PFSK-1 (cell line): ENCODE measurements at regions not wholly inside any gene's neighbourhood (a gene's known extent, or its start where the extent isn't known, plus 50 kb on each side); places are given as distances from the start of the nearest gene placed in this dataset.

Source experiments
- FOXP2 ChIP-seq: optimal IDR thresholded peaks from 2 replicates; pipeline ENCODE3; 2011; ENCODE audit warnings: borderline replicate concordance, control low read depth, inconsistent platforms; ENCODE audit not compliant: insufficient read depth; ENCODE audit errors: extremely low read length, extremely low read depth
- POLR2AphosphoS5 ChIP-seq: IDR thresholded peaks from 2 replicates; pipeline ENCODE4 v1.6.1; 2012; ENCODE audit warnings: low read depth, mild to moderate bottlenecking, control low read depth, low read length, moderate library complexity
- SIN3A ChIP-seq: IDR thresholded peaks from 2 replicates; pipeline ENCODE4 v1.6.1; 2012; ENCODE audit warnings: mild to moderate bottlenecking, low read length, moderate library complexity, borderline replicate concordance; ENCODE audit not compliant: insufficient read depth
- TAF1 ChIP-seq: IDR thresholded peaks from 2 replicates; pipeline ENCODE4 v1.6.1; 2012; ENCODE audit warnings: low read length, control low read depth, borderline replicate concordance; ENCODE audit not compliant: insufficient read depth
- TF ChIP-seq, protein P1 (sequence below), 2 experiments: IDR thresholded peaks; 2 replicates each; pipeline versions ENCODE4 v1.6.1 to v1.8.0; 2011 to 2012; ENCODE audit warnings: low read depth in 2 of 2, low read length in 2 of 2, control low read depth in 1 of 2, inconsistent platforms in 1 of 2, mild to moderate bottlenecking in 1 of 2, moderate library complexity in 1 of 2; ENCODE audit not compliant: insufficient read depth in 1 of 2

DNA sequence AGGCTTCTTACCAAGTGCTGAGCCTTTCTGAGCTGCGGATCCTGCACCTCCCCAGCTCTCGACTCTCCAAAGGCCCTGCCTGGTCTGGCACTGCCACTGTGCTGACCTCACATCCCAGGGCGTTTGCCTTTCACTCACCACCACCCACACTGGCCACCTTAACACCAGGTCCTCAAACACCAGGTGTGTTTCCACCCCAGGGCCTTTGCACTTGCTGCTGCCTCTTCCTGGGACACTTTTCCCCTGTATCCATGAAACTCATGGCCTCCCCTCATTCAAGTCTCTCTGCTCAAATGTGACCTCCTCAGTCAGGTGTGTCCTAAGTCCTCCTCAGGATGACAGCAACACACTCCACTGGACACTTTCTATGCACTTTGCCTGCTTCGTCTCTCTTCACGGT is 51.4 kb upstream of the ANO1 start:
- TF ChIP-seq SIN3A = no peak
- no peak for TF ChIP-seq FOXP2
- no peak for TF ChIP-seq TAF1
- TF ChIP-seq POLR2AphosphoS5 = no peak
- TF ChIP-seq, protein P1, sequence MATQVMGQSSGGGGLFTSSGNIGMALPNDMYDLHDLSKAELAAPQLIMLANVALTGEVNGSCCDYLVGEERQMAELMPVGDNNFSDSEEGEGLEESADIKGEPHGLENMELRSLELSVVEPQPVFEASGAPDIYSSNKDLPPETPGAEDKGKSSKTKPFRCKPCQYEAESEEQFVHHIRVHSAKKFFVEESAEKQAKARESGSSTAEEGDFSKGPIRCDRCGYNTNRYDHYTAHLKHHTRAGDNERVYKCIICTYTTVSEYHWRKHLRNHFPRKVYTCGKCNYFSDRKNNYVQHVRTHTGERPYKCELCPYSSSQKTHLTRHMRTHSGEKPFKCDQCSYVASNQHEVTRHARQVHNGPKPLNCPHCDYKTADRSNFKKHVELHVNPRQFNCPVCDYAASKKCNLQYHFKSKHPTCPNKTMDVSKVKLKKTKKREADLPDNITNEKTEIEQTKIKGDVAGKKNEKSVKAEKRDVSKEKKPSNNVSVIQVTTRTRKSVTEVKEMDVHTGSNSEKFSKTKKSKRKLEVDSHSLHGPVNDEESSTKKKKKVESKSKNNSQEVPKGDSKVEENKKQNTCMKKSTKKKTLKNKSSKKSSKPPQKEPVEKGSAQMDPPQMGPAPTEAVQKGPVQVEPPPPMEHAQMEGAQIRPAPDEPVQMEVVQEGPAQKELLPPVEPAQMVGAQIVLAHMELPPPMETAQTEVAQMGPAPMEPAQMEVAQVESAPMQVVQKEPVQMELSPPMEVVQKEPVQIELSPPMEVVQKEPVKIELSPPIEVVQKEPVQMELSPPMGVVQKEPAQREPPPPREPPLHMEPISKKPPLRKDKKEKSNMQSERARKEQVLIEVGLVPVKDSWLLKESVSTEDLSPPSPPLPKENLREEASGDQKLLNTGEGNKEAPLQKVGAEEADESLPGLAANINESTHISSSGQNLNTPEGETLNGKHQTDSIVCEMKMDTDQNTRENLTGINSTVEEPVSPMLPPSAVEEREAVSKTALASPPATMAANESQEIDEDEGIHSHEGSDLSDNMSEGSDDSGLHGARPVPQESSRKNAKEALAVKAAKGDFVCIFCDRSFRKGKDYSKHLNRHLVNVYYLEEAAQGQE (IDR thresholded peaks at IDR 0.05; ENCODE audit: insufficient read depth in 1 of 2, low read depth in 2 of 2, low read length in 2 of 2) = no peak

GRCh38 chr11:70027451-70027850 is 50.7 kb upstream of the ANO1 start:
- TF ChIP-seq SIN3A = no peak
- TF ChIP-seq POLR2AphosphoS5 = no peak
- TF ChIP-seq, protein P1 (IDR thresholded peaks at IDR 0.05; ENCODE audit: insufficient read depth in 1 of 2, low read depth in 2 of 2, low read length in 2 of 2) = no peak
- TF ChIP-seq FOXP2 = no peak
- no peak for TF ChIP-seq TAF1

DNA sequence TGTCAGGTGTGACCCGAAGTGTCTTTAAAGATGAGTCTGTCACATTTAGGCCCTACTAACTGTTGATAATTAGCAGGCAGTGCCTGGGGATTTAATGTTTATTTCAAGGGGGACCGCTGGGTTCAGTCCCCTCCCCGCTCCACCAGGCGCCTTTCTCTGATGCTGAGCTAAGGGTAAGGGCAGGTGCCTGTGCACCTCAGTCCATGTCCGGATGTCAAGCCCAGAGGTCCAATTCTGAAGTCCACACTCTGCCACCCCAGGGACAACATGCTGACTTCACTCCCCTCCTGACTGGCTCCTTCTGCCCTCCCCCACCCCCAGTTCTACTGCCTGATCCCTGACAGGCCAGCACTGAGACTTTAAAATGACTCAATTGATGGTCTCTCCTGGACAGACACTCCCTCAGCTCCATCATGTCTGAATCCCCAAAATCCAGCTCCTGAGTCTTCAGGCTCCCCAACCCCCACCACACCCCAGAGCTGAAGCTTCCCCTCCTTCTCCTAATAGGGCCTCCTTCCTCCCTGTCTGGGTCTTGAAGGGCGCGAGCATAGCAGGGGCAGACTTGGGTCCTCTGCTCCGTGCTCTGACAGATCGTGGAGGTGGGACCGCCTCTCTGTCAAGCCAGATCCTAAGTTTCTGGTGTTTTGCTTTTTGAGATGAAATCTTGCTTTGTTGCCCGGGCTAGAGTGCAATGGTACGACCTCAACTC is 49.8 kb upstream of the ANO1 start:
- no peak for TF ChIP-seq TAF1
- TF ChIP-seq SIN3A = no peak
- TF ChIP-seq FOXP2 = no peak
- TF ChIP-seq, protein P1 (IDR thresholded peaks at IDR 0.05; ENCODE audit: insufficient read depth in 1 of 2, low read depth in 2 of 2, low read length in 2 of 2) = no peak
- TF ChIP-seq POLR2AphosphoS5 = no peak
